OCI-LY7 (cell line): ENCODE measurements at regions not wholly inside any gene's neighbourhood (a gene's known extent, or its start where the extent isn't known, plus 50 kb on each side); places are given as distances from the start of the nearest gene placed in this dataset.
"Not testable (repeated sequence)": the region's sequence is repeated elsewhere in the genome, so short reads cannot be mapped to it uniquely, and the experiment has no call there.

Experiments used
- CTCF ChIP-seq: fragments of 200-600 bp; sonication (generic); conservative IDR thresholded peaks from 2 replicates; pipeline ENCODE4 v1.5.1; 2014; ENCODE audit warnings: mild to moderate bottlenecking, antibody characterized with exemption, low read length, moderate library complexity, mixed read lengths
- EZH2phosphoT487 ChIP-seq: fragments of 200-600 bp; sonication (generic); IDR thresholded peaks from 2 replicates; pipeline ENCODE4 v1.6.1; 2018; ENCODE audit warnings: low read depth, borderline replicate concordance, mild to moderate bottlenecking, mixed run types, antibody characterized with exemption, low read length, moderate library complexity, mixed read lengths

- TF ChIP-seq CTCF, EZH2phosphoT487: not testable (repeated sequence)
These were observed 606.9 kb upstream of the IRAK1BP1 start for GRCh38 chr6:78260427-78260826.
